ENCODE measurements at regions not wholly inside any gene's neighbourhood (a gene's known extent, or its start where the extent isn't known, plus 50 kb on each side); places are given as distances from the start of the nearest gene placed in this dataset.
"Not testable (repeated sequence)": the region's sequence is repeated elsewhere in the genome, so short reads cannot be mapped to it uniquely, and the experiment has no call there.

DNA sequence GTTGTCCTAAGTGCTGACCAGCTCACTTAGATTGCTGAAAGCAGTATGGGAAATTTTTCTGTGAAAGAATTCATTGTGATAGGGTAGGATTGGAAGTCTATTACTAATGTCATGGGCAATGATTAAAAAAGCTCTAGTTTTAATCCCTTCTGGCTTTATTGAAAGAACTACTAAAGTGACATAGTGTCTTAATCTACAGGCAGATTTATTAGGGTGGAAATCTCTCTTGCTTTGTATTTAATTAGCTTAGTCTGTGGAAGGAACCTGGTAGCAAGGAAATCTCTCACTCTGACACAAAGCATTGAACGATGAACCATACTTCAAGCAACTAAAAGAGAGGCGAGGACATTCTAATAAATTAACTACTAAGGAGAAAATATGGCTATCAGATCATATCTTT lies 1029.2 kb upstream of the PCDH20 start:
- ChIA-PET CTCF (interaction anchor here (0.6 to 0.8 kb wide), 2 partner anchors 30 to 336 kb away, joined by 3 read pairs; no protein-coding TSS in a partner anchor), POLR2A (no interaction called here)

- ChIA-PET POLR2A (no interaction called here), CTCF (no interaction called here)
These were observed 1018.4 kb upstream of the PCDH20 start for GRCh38 chr13:62434081-62434480.

- CTCF ChIA-PET, result no interaction called here
- POLR2A ChIA-PET, result no interaction called here
These were observed 1018.0 kb upstream of the PCDH20 start for GRCh38 chr13:62433660-62434059.

GRCh38 chr13:62432906-62433305 lies 1017.3 kb upstream of the PCDH20 start:
- ChIA-PET POLR2A (no interaction called here), CTCF (no interaction called here)

DNA sequence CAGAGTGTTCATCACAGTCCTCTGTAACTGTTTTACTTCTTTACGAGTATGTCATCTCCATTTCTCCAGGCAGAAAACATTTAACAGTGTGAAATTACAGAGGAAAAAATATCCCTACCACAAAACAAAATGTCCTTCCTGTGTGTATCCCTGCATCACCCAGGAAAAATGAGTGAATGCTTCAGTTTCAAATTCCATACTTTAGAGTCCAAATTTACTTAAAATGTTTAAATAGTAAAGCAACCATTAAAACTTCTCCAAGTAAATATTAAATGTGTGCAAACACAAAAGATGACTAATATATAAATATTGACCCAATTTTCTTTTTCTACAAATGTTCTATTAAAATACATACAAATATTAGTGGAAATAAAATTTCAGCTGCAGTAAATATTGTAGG lies 1016.6 kb upstream of the PCDH20 start:
- ChIA-PET CTCF (no interaction called here), POLR2A (no interaction called here)

GRCh38 chr13:62431852-62432251 lies 1016.2 kb upstream of the PCDH20 start:
- ChIA-PET POLR2A (no interaction called here), CTCF (no interaction called here)

DNA sequence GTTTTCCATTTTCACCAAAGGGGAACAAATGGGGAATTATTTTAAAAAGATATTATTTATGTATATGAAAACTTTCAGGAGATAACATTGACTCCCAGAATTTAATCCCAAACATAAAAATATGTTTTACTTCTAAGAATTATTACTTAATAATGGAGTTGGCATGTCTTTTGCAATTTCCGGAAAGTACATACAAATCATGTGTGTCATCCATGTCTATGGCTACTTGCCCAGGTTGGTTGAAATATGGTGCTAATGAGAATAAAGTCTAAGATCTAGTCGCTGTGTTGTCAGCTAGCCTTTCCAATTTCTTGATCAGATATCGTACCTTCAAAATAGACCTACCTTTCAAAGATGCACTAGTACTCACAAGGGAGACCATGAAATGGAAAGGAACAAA lies 1003.2 kb upstream of the PCDH20 start:
- POLR2A ChIA-PET, result no interaction called here
- CTCF ChIA-PET, result no interaction called here

GRCh38 chr13:62418376-62418775 lies 1002.7 kb upstream of the PCDH20 start:
- ChIA-PET POLR2A (no interaction called here), CTCF (no interaction called here)

DNA sequence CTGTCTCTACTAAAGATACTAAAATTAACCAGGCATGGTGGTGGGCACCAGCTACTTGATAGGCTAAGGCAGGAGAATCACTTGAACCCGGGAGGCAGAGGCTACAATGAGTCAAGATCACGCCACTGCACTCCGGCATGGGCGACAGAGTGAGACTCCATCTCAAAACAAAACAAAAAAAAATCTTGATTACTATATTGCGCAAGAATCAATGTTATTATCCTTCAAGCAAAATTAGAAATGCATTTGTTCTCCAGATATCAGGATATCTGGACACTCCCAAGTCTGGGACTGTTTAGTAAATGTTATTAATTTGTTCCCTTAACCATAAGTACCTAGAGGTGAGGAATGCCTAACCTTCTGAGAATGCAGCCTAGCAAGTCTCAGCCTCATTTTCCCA lies 992.2 kb upstream of the PCDH20 start:
- POLR2A ChIA-PET, result no interaction called here
- CTCF ChIA-PET, result no interaction called here

DNA sequence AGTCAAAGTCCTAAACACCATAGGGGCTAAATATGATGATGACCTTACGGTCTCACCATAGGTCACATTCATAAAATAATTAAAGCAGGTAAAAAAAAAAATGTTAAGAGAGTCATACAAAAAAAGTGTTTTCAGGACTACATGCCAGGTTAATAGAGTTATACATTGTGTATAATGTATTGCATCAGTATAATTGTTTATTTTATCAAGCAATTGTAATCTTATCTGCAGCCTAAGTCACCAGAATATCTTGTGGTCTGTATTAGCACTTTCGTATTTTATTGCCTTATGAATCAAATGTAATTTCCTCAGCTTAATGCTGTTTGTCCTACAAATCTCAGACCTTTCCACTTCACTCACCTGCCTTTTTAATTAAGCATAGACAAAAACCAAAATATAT lies 972.9 kb upstream of the PCDH20 start:
- CTCF ChIA-PET, result no interaction called here

DNA sequence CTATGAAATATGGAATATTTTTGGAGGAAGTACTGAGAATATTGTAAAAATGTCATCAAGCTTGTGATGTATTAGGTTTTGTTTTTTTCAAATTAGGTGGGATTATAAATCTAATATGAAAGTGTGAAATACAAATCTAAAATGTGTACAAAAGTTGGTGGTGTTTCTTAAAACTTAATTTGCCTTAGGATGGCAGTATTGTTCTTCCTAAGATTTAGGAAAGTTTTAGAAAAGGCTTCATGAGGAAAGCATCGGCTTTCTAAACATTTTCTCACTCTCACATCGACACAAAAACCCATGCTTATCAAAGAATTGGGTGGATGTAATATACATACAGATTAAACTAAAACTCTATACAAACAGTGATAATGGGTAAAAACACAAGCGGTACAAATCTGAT lies 972.0 kb upstream of the PCDH20 start:
- CTCF ChIA-PET, result no interaction called here
- POLR2A ChIA-PET, result no interaction called here

More for the DNA sequence above, 972.9 kb upstream of the PCDH20 start:
- POLR2A ChIA-PET, result no interaction called here

- CTCF ChIA-PET, POLR2A ChIA-PET: not testable (repeated sequence)
These were observed 963.6 kb upstream of the PCDH20 start for GRCh38 chr13:62379241-62379640.

GRCh38 chr13:62377838-62378237 lies 962.2 kb upstream of the PCDH20 start:
- CTCF ChIA-PET, result no interaction called here
- POLR2A ChIA-PET, result no interaction called here

- ChIA-PET CTCF (no interaction called here), POLR2A (no interaction called here)
These were observed 960.0 kb upstream of the PCDH20 start for GRCh38 chr13:62375653-62376052.

DNA sequence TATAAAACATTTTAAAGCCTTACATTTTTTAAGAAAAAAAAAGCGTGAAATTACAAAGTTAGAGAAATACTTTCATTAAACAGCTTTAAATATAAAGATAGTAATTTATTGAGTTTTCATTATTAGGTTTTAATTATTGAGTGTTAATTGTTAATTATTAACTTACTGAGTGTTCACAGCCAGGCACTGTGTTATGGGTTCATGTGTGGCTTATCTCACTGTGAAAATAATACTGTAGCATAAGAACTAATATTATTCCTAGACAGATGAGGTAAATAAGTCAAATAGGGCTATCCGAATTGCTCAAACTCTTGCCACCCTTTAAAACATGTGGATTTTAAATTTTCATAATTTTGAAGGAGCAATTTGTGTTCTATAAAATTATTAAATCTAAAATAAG lies 956.1 kb upstream of the PCDH20 start:
- POLR2A ChIA-PET, result no interaction called here

DNA sequence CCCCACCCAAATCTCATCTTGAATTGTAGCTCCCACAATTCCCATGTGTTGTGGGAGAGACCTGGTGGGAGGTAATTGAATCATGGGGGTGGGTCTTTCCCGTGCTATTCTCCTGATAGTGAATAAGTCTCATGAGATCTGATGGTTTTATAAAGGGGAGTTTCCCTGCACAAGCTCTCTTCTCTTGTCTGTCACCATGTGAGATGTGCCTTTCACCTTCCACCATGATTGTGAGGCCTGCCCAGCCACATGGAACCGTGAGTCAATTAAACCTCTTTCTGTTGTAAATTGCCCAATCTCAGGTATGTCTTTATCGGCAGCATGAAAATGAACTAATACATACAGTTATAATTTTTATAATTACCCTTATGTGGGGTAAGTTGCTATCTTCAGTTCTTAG lies 952.3 kb upstream of the PCDH20 start:
- POLR2A ChIA-PET, CTCF ChIA-PET: not testable (repeated sequence)

More for the DNA sequence above, 956.1 kb upstream of the PCDH20 start:
- CTCF ChIA-PET, result no interaction called here

DNA sequence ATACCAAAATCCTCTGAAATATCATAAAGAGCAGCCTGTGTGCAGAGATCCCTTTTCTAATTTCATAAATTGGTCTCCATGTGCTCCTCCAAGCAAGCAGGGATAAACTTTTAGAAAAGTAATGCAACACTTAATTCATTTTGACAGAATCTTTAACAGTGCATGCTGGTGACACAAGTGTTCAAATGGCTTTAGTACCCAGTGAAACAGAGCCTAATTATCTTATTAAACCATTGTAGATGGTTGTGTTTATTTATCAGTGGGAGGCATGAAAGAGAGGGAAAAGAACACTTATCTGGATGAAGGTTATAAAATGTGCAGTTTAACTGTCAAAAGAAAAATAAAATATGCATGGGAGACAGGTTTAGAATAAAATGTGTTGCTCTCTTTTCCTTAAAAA lies 945.0 kb upstream of the PCDH20 start:
- CTCF ChIA-PET, result no interaction called here
- POLR2A ChIA-PET, result no interaction called here

DNA sequence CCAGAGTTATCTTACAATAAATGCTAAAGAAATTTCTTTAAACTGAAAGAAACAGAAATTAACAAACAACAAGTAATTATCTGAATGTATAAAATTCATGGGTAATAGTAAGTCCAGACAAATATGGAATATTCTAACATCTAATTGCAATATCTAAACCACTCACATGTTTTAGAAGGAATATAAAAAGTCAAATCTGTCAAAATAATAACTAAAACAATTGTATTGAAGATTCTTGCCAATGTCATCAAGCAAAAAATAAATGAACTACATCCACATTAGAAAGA lies 942.9 kb upstream of the PCDH20 start:
- ChIA-PET CTCF (no interaction called here), POLR2A (no interaction called here)

DNA sequence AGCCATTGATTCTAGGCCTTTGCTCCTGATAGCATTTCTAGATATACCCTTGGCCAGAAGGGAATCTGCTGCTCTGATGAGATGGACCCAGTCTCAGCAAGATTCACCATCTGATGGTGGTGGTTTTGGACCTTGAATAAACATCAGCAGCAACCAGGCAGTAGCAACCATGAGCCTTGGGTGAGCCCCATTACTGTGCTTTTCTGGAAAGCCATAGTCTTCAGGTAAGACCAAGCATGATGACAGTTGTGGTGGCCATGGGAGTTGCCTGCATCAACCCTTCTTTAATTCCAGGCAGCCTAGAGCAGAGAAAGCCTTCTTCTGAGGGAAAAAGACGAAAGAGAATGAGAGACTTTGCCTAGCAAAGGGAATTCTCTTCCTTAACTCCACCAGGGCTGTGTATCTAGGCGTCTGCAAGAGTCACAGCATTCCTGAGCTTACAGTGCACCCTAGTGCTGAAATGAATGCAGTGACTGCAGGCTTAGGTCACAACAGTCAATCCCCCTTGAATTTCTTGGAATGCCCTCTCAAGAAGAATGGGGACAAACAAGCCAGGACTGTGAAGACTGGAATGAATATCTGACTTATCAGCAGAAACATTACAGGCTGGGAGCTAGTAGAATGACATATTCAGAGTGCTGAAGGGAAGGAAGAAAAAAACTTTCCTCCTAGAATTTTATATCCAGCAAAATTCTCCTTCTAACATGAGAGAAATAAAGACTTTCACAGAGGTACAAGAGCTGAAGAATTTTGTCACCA lies 942.4 kb upstream of the PCDH20 start:
- CTCF ChIA-PET, result no interaction called here
- POLR2A ChIA-PET, result no interaction called here

DNA sequence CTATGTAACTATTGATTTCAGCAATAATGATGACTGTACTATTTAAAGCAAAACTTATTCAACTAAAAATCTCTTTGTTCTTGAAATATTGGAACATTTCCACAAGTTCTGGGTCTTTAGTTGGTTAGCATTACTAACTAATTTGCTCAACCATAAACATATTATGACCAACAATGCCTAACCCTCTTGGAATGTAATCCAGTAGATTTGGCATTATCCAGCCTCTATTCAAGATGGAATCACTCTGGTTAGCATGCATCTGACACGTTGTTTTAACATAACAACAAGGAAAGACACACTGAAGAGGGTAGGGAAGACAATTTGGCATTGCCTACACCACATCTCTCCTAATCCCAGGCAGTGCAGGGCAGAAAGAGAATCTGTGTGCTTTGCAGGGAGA lies 941.3 kb upstream of the PCDH20 start:
- ChIA-PET POLR2A (no interaction called here), CTCF (no interaction called here)

DNA sequence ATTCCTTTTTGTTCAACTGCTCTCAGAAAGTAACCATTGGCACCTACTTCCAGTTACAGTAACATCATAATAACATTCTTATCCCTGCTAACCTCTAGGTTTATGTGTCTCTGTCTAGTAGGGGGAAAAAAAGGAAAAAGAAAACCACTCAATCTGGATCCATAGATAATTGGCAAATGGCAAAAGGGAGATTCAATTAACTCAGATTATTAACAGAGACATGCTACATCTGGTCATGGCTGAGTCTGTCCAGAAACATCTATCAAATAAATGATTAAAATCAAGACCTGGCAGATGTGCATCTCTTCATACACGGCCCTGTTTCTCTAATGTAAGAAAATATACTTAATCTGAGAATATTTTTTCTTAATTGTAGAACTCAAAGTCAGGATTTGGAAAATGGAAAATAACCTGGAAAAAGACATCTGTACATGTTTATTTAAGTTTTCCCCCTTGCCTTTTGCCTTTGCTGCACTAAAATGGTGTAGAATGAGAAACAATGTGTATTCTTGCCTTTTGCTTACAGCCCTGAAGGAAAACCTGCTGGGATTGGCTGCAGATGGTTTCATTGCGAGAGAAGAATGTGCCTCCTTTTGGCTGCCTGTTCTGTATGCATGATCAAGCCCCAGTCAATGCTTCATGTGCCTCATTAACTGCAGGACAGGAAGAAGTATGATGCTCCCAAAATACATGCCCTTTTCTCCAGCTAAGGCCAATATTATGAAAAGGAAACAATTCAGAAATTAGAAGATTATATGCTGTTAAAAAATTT lies 921.6 kb upstream of the PCDH20 start:
- CTCF ChIA-PET, result no interaction called here
- POLR2A ChIA-PET, result no interaction called here

GRCh38 chr13:62336507-62336906 lies 920.9 kb upstream of the PCDH20 start:
- CTCF ChIA-PET, result no interaction called here
- POLR2A ChIA-PET, result no interaction called here

Measured in activated CD8-positive, alpha-beta memory T cell treated with anti-CD3 and anti-CD28 coated beads for 36 hours (primary cell).